Kidney epithelial cell (primary cell): ENCODE measurements at regions not wholly inside any gene's neighbourhood (a gene's known extent, or its start where the extent isn't known, plus 50 kb on each side); places are given as distances from the start of the nearest gene placed in this dataset.

Experiments used
- DNase-seq: peaks from one replicate; pipeline ENCODE4 v3.0.0-alpha.2; 2010; ENCODE audit warnings: low read depth
- H3K27me3 ChIP-seq: 2 replicates; pipeline ENCODE4 v1.6.0; 2011; ENCODE audit warnings: low read length; ENCODE audit not compliant: control insufficient read depth, insufficient read depth
- H3K36me3 ChIP-seq: 2 replicates; pipeline ENCODE4 v1.5.1; 2011; ENCODE audit warnings: low read length; ENCODE audit not compliant: control insufficient read depth, insufficient read depth
- H3K4me3 ChIP-seq: 2 replicates; pipeline ENCODE4 v1.5.1; 2011; ENCODE audit warnings: low read depth, mild to moderate bottlenecking, control low read depth, low read length
- TF ChIP-seq, protein P1 (sequence below): IDR thresholded peaks from 2 replicates; pipeline ENCODE4 v1.5.1; 2011; ENCODE audit warnings: mild to moderate bottlenecking, moderate library complexity, low read length, control low read depth, inconsistent platforms; ENCODE audit not compliant: insufficient read depth, poor library complexity, severe bottlenecking

- Histone ChIP-seq H3K27me3 (no peaks in the 10 kb centered on the region), H3K36me3 (no peaks in the 10 kb centered on the region), H3K4me3 (no peak overlapping the region)
- TF ChIP-seq, protein P1, sequence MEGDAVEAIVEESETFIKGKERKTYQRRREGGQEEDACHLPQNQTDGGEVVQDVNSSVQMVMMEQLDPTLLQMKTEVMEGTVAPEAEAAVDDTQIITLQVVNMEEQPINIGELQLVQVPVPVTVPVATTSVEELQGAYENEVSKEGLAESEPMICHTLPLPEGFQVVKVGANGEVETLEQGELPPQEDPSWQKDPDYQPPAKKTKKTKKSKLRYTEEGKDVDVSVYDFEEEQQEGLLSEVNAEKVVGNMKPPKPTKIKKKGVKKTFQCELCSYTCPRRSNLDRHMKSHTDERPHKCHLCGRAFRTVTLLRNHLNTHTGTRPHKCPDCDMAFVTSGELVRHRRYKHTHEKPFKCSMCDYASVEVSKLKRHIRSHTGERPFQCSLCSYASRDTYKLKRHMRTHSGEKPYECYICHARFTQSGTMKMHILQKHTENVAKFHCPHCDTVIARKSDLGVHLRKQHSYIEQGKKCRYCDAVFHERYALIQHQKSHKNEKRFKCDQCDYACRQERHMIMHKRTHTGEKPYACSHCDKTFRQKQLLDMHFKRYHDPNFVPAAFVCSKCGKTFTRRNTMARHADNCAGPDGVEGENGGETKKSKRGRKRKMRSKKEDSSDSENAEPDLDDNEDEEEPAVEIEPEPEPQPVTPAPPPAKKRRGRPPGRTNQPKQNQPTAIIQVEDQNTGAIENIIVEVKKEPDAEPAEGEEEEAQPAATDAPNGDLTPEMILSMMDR = no peak
- no peak for DNase-seq
Measured at GRCh38 chr1:80365359-80366021, 1359.0 kb upstream of the ADGRL4 start.

DNA sequence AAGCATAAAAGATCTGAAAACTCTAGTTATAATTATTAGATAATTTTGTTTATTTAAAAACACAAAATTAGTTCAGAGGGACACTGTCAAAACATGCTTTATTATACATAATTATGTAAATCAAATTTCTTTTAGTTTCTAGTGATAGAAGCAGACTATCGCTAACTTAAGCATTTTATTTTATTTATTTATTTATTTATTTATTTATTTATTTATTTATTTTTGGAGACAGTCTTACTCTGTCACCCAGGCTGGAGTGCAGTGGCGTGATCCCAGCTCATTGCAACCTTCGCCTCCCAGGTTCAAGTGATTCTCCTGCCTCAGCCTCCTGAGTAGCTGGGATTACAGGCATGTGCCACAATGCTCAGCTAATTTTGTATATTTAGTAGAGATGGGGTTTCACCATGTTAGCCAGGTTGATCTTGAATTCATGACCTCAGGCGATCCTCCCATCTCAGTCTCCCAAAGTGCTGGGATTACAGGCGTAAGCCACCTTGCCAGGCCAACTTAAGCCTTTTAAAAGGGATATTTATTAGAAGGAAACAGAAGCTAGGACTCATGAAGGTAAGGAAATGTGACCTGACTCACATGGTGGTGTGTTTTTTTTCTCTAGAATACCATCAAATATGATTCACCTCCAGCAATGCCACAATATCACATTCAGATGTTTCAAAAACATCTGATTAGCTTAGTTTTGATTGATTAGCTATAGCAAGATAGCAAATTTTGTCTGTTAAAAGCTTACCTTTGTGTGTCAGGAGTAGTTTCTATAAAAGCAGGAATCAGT, 1357.4 kb upstream of the ADGRL4 start:
- no peaks in the 10 kb centered on the region for H3K27me3 ChIP-seq
- H3K36me3 ChIP-seq = no peaks in the 10 kb centered on the region
- no peak for DNase-seq
- TF ChIP-seq, protein P1 = no peak
- H3K4me3 ChIP-seq = no peak overlapping the region

- TF ChIP-seq, protein P1 = no peak
- no peak for DNase-seq
- H3K36me3 ChIP-seq = no peaks in the 10 kb centered on the region
- H3K27me3 ChIP-seq = no peaks in the 10 kb centered on the region
- H3K4me3 ChIP-seq = no peak overlapping the region
Measured at GRCh38 chr1:80359666-80360065, 1353.1 kb upstream of the ADGRL4 start.

DNA sequence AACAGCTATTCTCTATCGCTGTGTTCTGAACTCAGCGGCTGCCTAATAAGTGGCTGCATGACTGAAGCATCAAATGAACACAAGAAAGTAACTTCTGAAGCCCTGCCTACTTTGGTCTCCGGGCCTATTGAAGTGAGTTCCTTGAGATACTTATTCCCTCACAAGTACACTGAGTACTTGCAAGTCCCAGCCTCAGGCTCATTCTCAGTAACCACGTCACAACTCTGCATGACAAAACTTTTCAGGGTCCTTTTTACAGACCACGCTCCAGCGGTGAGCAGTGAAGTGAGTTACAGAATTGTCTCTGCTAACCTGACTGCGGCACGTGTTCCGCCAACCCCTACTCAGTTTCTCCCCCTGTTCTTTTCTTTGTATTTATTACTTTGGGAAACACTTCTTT, 1342.7 kb upstream of the ADGRL4 start:
- Histone ChIP-seq H3K36me3 (no peaks in the 10 kb centered on the region), H3K4me3 (no peak overlapping the region), H3K27me3 (no peaks in the 10 kb centered on the region)
- DNase-seq = no peak
- TF ChIP-seq, protein P1 = no peak

DNA sequence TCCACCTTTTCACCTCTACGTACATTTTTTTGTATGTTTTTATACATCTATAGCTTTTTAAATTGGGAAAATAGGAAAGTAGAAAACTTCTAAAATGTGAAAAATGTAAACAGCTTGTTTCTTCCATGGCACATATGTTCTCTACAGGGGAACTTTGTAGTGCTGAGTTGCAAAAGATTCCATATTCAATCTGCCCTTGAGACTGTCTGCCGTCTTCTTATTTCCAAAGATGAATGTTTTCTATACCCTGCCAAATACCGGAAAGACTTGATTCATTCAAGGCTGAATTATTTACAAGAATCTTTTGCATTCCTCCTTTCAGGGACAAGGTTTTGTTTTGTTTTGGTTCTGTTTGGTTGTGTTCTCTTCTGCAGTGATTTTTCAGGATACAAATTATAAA, 1334.5 kb upstream of the ADGRL4 start:
- no peaks in the 10 kb centered on the region for H3K36me3 ChIP-seq
- DNase-seq = no peak
- TF ChIP-seq, protein P1 = no peak
- H3K4me3 ChIP-seq = no peak overlapping the region
- no peaks in the 10 kb centered on the region for H3K27me3 ChIP-seq

DNA sequence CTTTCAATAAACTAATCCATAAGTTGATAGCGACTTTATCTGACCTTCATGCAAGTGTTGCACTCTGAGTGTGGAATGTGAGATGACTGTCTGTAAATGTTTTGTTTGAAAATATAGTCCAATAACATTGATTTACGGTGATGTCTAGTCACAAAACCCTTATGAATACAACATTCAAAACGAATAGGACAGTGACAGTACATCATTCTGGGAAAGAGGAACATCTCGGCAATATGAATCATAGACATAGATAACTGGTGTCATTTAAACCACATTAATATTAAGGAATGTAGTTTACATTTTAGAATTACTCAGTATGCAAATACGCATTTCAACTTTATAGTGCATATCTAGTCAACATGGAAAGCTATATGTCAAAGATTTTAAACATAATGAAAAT, 1311.6 kb upstream of the ADGRL4 start:
- TF ChIP-seq, protein P1 = no peak
- Histone ChIP-seq H3K27me3 (no peaks in the 10 kb centered on the region), H3K4me3 (no peak overlapping the region), H3K36me3 (no peaks in the 10 kb centered on the region)
- no peak for DNase-seq
